H9 (cell line): ENCODE measurements at regions not wholly inside any gene's neighbourhood (a gene's known extent, or its start where the extent isn't known, plus 50 kb on each side); places are given as distances from the start of the nearest gene placed in this dataset.
"Not testable (repeated sequence)": the region's sequence is repeated elsewhere in the genome, so short reads cannot be mapped to it uniquely, and the experiment has no call there.

Source experiments
- DNase-seq: peaks from one replicate; pipeline ENCODE4 v3.0.0-alpha.2; 2017
- H2AFZ ChIP-seq: one replicate; pipeline ENCODE4 v1.6.1; 2013; ENCODE audit warnings: mild to moderate bottlenecking, low read length, control low read depth, moderate library complexity
- H2AK5ac ChIP-seq: 2 replicates; pipeline ENCODE4 v1.6.1; 2013; ENCODE audit warnings: low read length, control low read depth, mixed read lengths; ENCODE audit not compliant: insufficient read length
- H2BK120ac ChIP-seq: one replicate; pipeline ENCODE4 v1.6.1; 2013; ENCODE audit warnings: low read depth, mild to moderate bottlenecking, low read length, control low read depth, inconsistent platforms; ENCODE audit not compliant: poor library complexity, severe bottlenecking
- H2BK12ac ChIP-seq: 2 replicates; pipeline ENCODE4 v1.6.1; 2013; ENCODE audit warnings: low read length, control low read depth, mixed read lengths, low read depth; ENCODE audit not compliant: insufficient read length
- H2BK15ac ChIP-seq: 2 replicates; pipeline ENCODE4 v1.6.1; 2013; ENCODE audit warnings: low read depth, low read length, control low read depth
- H2BK20ac ChIP-seq: one replicate; pipeline ENCODE4 v1.6.1; 2013; ENCODE audit warnings: low read depth, mild to moderate bottlenecking, low read length, control low read depth, inconsistent platforms; ENCODE audit not compliant: poor library complexity, severe bottlenecking
- H2BK5ac ChIP-seq: 2 replicates; pipeline ENCODE4 v1.6.1; 2013; ENCODE audit warnings: low read length, control low read depth, mixed read lengths; ENCODE audit not compliant: insufficient read length
- H3K14ac ChIP-seq: 2 replicates; pipeline ENCODE4 v1.6.1; 2013; ENCODE audit warnings: low read length, control low read depth; ENCODE audit not compliant: insufficient read depth
- H3K18ac ChIP-seq: 2 replicates; pipeline ENCODE4 v1.6.1; 2013; ENCODE audit warnings: low read depth, mild to moderate bottlenecking, mixed read lengths, low read length, control low read depth; ENCODE audit not compliant: insufficient read length
- H3K23ac ChIP-seq: 2 replicates; pipeline ENCODE4 v1.6.1; 2013; ENCODE audit warnings: low read length, control low read depth, mixed read lengths, low read depth; ENCODE audit not compliant: insufficient read length
- H3K23me2 ChIP-seq: 2 replicates; pipeline ENCODE4 v1.6.1; 2013; ENCODE audit warnings: low read depth, mild to moderate bottlenecking, mixed read lengths, low read length, control low read depth; ENCODE audit not compliant: insufficient read length, poor library complexity, severe bottlenecking
- H3K27ac ChIP-seq: 2 replicates; pipeline ENCODE4 v1.5.1; 2013; ENCODE audit warnings: low read length, control low read depth, mixed read lengths, low read depth; ENCODE audit not compliant: insufficient read length
- H3K27me3 ChIP-seq: 2 replicates; pipeline ENCODE4 v1.6.1; 2013; ENCODE audit warnings: low read length, control low read depth, inconsistent platforms; ENCODE audit not compliant: insufficient read depth
- H3K4ac ChIP-seq: 2 replicates; pipeline ENCODE4 v1.6.1; 2013; ENCODE audit warnings: low read depth, mild to moderate bottlenecking, control low read depth, inconsistent platforms, low read length, moderate library complexity
- H3K4me1 ChIP-seq: 2 replicates; pipeline ENCODE4 v1.6.1; 2013; ENCODE audit warnings: low read length, control low read depth, inconsistent platforms; ENCODE audit not compliant: insufficient read depth
- H3K4me2 ChIP-seq: 2 replicates; pipeline ENCODE4 v1.6.1; 2013; ENCODE audit warnings: low read length, control low read depth, mixed read lengths; ENCODE audit not compliant: insufficient read length, insufficient read depth
- H3K56ac ChIP-seq: 2 replicates; pipeline ENCODE4 v1.6.1; 2013; ENCODE audit warnings: low read depth, mild to moderate bottlenecking, mixed read lengths, low read length, control low read depth; ENCODE audit not compliant: insufficient read length
- H3K79me1 ChIP-seq: 2 replicates; pipeline ENCODE4 v1.6.1; 2013; ENCODE audit warnings: low read depth, mild to moderate bottlenecking, moderate library complexity, low read length, control low read depth, inconsistent platforms; ENCODE audit not compliant: insufficient read depth, poor library complexity, severe bottlenecking
- H3K79me2 ChIP-seq: 2 replicates; pipeline ENCODE4 v1.6.1; 2013; ENCODE audit warnings: low read length, control low read depth, inconsistent platforms; ENCODE audit not compliant: insufficient read depth
- H3K9ac ChIP-seq: 2 replicates; pipeline ENCODE4 v1.6.1; 2013; ENCODE audit warnings: low read length, control low read depth, mixed read lengths; ENCODE audit not compliant: insufficient read length; ENCODE audit errors: extremely low read depth
- H3K9me3 ChIP-seq: one replicate; pipeline ENCODE4 v1.6.1; 2013; ENCODE audit warnings: low read depth, low read length, inconsistent platforms; ENCODE audit not compliant: control insufficient read depth
- H3T11ph ChIP-seq: one replicate; pipeline ENCODE4 v1.6.1; 2013; ENCODE audit warnings: mild to moderate bottlenecking, low read length, control low read depth, inconsistent platforms
- H4K20me1 ChIP-seq: one replicate; pipeline ENCODE4 v1.6.1; 2013; ENCODE audit not compliant: control insufficient read depth, insufficient read length, insufficient read depth
- H4K5ac ChIP-seq: 2 replicates; pipeline ENCODE4 v1.6.1; 2013; ENCODE audit warnings: low read depth, mild to moderate bottlenecking, mixed read lengths, low read length, control low read depth; ENCODE audit not compliant: insufficient read length
- H4K8ac ChIP-seq: replicated peaks from 2 replicates; pipeline ENCODE4 v1.6.1; 2013; ENCODE audit warnings: low read length, control low read depth, mixed read lengths, low read depth; ENCODE audit not compliant: insufficient read length
- H4K91ac ChIP-seq: 2 replicates; pipeline ENCODE4 v1.6.1; 2013; ENCODE audit warnings: low read depth, mild to moderate bottlenecking, moderate library complexity, mixed read lengths, low read length, control low read depth; ENCODE audit not compliant: insufficient read length
- H3K27ac Mint-ChIP-seq, 3 experiments: 2 replicates in 2 of 3; 3 replicates in 1 of 3; pipeline ENCODE4 v1.8.0; 2020 to 2021; ENCODE audit warnings: mixed read lengths in 3 of 3, mild to moderate bottlenecking in 1 of 3, moderate library complexity in 1 of 3
- H3K27me3 Mint-ChIP-seq: 2 replicates; pipeline ENCODE4 v1.8.0; 2021; ENCODE audit warnings: low read depth, mild to moderate bottlenecking, moderate library complexity, mixed read lengths
- H3K36me3 Mint-ChIP-seq, 3 experiments: 2 replicates in 2 of 3; 3 replicates in 1 of 3; pipeline ENCODE4 v1.8.0; 2020 to 2021; ENCODE audit warnings: low read depth in 3 of 3, mixed read lengths in 3 of 3; ENCODE audit not compliant: insufficient read depth in 1 of 3
- H3K4me1 Mint-ChIP-seq, 2 experiments: 2 replicates each; pipeline ENCODE4 v1.8.0; 2020; ENCODE audit warnings: mixed read lengths in 2 of 2
- H3K4me3 Mint-ChIP-seq, 2 experiments: 2 replicates in 1 of 2; 3 replicates in 1 of 2; pipeline ENCODE4 v1.8.0; 2020 to 2021; ENCODE audit warnings: mild to moderate bottlenecking in 2 of 2, mixed read lengths in 2 of 2, moderate library complexity in 1 of 2
- H3K9me3 Mint-ChIP-seq, 2 experiments: 2 replicates in 1 of 2; 3 replicates in 1 of 2; pipeline ENCODE4 v1.8.0; 2020; ENCODE audit warnings: mild to moderate bottlenecking in 2 of 2, mixed read lengths in 2 of 2, moderate library complexity in 1 of 2
- CTCF ChIP-seq: fragments of 200-600 bp; sonication (generic); conservative IDR thresholded peaks from 3 replicates; pipeline ENCODE4 v1.8.0; 2021; ENCODE audit warnings: antibody characterized with exemption, mild to moderate bottlenecking
- WGBS: extraction: QIAGEN DNeasy Blood & Tissue Kit; methylation state at CpG from one replicate; pipeline ENCODE4 v1.1.7; 2013; ENCODE audit warnings: missing lambda C conversion rate, low lambda C conversion rate, mixed read lengths; ENCODE audit not compliant: insufficient read length; ENCODE audit errors: extremely low coverage; 5-methylcytosine and 5-hydroxymethylcytosine counted together

DNA sequence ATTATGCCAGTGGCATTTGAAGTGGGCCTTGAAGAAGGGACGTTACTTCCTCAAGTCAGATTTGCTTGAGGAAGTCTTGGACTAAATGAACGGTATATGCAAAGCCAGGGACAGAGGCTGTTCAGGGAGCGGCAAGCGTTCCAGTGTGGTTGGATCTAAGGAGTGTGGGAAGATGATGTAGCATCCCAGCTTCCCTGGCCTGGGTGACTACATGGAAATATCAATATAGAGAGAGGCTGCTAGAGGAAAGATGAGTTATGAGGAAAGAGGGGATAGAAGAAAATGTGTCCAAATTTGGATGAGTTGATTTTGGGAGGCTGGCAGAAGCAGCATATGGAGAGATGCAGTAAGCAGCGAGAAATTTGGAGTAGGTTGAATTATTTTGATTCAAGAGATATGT lies 432.5 kb upstream of the TENM3 start:
- H3T11ph ChIP-seq: no peak overlapping the region
- H3K56ac ChIP-seq: no peak overlapping the region
- H3K18ac ChIP-seq: no peak overlapping the region
- H3K4me2 ChIP-seq: no peak overlapping the region
- H3K4ac ChIP-seq: no peak overlapping the region
- no peaks in the 10 kb centered on the region; the same call in 1 of the 2 replicates for H3K27me3 Mint-ChIP-seq
- no peaks in the 10 kb centered on the region for H4K20me1 ChIP-seq
- H4K8ac ChIP-seq: no peak overlapping the region
- no peaks in the 10 kb centered on the region for H3K4me1 ChIP-seq
- H3K9ac ChIP-seq: no peak overlapping the region
- H2BK5ac ChIP-seq: no peak overlapping the region
- H3K36me3 Mint-ChIP-seq: no peaks in the 10 kb centered on the region
- no peaks in the 10 kb centered on the region for H3K79me1 ChIP-seq
- H2BK15ac ChIP-seq: no peak overlapping the region
- no peaks in the 10 kb centered on the region for H3K23me2 ChIP-seq
- H2BK120ac ChIP-seq: no peak overlapping the region
- H3K14ac ChIP-seq: no peak overlapping the region
- no peak overlapping the region for H4K91ac ChIP-seq
- DNase-seq: no peak
- H2BK12ac ChIP-seq: no peak overlapping the region
- TF ChIP-seq CTCF: no peak
- no peak overlapping the region for H2BK20ac ChIP-seq
- H3K27ac Mint-ChIP-seq: no peak overlapping the region
- no peak overlapping the region for H2AFZ ChIP-seq
- no peak overlapping the region for H4K5ac ChIP-seq
- no peak overlapping the region for H3K4me3 Mint-ChIP-seq
- no peaks in the 10 kb centered on the region for H3K4me1 Mint-ChIP-seq
- H3K9me3 Mint-ChIP-seq: no peaks in the 10 kb centered on the region; a peak in 1 of 5 replicates
- H3K79me2 ChIP-seq: no peaks in the 10 kb centered on the region
- H2AK5ac ChIP-seq: no peak overlapping the region
- WGBS: no CpG with 5 or more reads among the region's 5 CpGs
- H3K23ac ChIP-seq: no peak overlapping the region
- no peaks in the 10 kb centered on the region for H3K9me3 ChIP-seq
- no peaks in the 10 kb centered on the region for H3K27me3 ChIP-seq
- H3K27ac ChIP-seq: no peak overlapping the region

DNA sequence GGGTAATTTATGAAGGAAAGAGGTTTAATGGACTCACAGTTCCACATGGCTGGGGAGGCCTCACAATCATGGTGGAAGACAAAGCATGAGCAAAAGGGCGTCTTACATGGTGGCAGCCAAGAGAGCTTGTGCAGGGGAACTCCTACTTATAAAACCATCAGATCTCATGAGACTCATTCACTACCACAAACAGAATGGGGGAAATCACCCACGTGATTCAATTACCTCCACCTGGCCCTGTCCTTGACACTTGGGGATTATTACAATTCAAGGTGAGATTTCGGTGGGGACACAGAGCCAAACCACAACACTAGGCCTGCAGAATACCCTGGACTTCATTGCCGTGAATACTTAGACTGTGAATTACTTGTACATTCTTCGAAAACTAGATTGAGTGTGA lies 431.7 kb upstream of the TENM3 start:
- not testable (repeated sequence) for H3K27ac ChIP-seq, H3K27me3 Mint-ChIP-seq, H4K5ac ChIP-seq, H3K79me1 ChIP-seq, H3K4me2 ChIP-seq, DNase-seq, H2AFZ ChIP-seq, H3T11ph ChIP-seq, H3K79me2 ChIP-seq, H3K4ac ChIP-seq, H3K27me3 ChIP-seq, H2BK12ac ChIP-seq, H4K8ac ChIP-seq, H2BK120ac ChIP-seq, H2BK20ac ChIP-seq, H3K9me3 ChIP-seq, H3K56ac ChIP-seq, H3K4me1 ChIP-seq, H2AK5ac ChIP-seq, H4K91ac ChIP-seq, H2BK5ac ChIP-seq, H3K18ac ChIP-seq, H3K9me3 Mint-ChIP-seq, H3K23ac ChIP-seq, H3K4me3 Mint-ChIP-seq, H4K20me1 ChIP-seq, H3K23me2 ChIP-seq, H3K36me3 Mint-ChIP-seq, H3K9ac ChIP-seq, H3K4me1 Mint-ChIP-seq, H3K14ac ChIP-seq, H2BK15ac ChIP-seq
- peak overlapping the region in 1 of 3 experiments; percentile 44; a peak in 2 of 7 replicates for H3K27ac Mint-ChIP-seq
- no CpG with 5 or more reads among the region's 5 CpGs for WGBS
